GM19025 (cell line): ENCODE measurements at regions not wholly inside any gene's neighbourhood (a gene's known extent, or its start where the extent isn't known, plus 50 kb on each side); places are given as distances from the start of the nearest gene placed in this dataset.

Experiments used
- ATAC-seq: cut with Tn5 transposase; IDR thresholded peaks from one replicate; pipeline ENCODE4 v1.9.1; 2021; ENCODE audit warnings: mild to moderate bottlenecking, low read depth, moderate library complexity; ENCODE audit not compliant: unreplicated experiment

DNA sequence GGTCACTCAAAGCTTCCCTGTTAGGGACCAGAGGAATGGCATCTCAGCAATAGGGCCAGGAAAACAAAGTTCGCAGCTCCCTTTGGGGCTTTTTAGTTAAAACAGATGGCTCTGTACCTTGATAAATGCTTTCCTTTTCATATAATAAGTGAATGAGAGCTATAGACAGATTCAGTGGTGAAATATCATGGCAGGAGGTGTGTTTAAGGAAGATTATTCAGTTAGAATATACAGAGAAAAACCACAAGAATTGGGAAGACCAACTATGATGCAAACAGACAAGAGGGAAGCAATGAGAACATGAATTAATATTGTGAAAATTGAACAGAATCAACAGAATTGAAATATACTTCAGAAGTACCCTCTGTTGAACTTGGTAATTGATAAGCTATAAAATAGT, 379.4 kb downstream of the PLPP3 start:
- ATAC-seq = no peak

DNA sequence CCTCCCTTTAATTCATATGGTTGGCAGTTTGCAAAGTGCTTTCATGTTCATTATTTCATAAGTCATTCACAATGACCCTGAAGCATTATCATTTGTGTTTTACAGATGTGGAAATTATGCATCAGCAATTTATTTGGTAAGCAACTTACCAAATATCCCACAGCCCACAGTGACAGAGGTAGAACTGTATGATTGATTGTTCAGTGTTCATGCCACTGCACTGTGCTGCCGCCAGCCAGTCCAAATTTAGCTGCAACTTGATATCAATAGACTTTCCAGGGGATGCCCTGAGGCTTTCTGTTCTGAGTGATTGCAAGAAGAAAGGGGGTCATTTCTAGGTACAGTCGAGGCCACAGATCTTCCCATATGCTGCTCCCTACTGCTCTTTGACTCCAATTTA, 380.3 kb downstream of the PLPP3 start:
- no peak for ATAC-seq

DNA sequence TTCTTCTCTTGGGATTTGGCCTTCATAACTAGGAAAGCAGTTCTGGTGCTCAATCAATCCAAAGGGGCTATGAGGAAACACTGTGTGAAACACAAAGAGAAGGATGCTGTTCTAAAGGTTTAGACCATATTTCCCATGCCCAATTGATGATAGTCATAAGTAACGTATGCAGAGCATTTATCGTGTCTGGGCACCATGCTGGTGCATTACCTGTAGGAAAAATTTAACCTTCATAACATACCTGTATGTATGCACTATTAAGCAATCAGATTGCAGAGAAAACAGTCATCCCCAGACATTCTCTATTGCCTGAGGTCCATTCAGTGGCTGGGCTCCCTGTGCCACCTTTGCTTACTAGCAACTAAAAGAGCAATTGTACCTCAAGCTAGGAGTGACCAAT, 381.4 kb downstream of the PLPP3 start:
- no peak for ATAC-seq

GRCh38 chr1:56196839-56197238, 382.5 kb downstream of the PLPP3 start:
- no peak for ATAC-seq

GRCh38 chr1:56194701-56195300, 384.6 kb downstream of the PLPP3 start:
- no peak for ATAC-seq

DNA sequence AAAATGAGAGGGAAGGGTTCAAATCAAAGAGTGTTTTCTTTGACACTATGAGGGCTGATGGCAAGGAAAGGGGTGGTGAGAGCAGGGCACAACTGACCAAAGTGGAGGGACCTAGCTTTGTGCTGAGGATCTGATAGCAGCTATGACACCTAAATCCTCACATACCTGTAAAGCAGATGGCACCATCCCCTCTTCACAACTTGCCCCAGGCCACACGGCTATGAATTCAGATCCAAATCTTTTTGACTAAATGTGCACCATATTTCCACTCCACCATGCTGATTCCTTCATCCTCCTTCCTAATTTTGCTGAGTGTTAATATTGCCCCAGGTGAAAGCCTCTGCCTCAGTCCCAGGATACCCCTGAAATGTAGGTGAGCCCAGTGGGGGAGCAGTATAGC, 385.7 kb downstream of the PLPP3 start:
- no peak for ATAC-seq

- ATAC-seq = no peak
Observed at GRCh38 chr1:56191369-56191768, 388.0 kb downstream of the PLPP3 start.

DNA sequence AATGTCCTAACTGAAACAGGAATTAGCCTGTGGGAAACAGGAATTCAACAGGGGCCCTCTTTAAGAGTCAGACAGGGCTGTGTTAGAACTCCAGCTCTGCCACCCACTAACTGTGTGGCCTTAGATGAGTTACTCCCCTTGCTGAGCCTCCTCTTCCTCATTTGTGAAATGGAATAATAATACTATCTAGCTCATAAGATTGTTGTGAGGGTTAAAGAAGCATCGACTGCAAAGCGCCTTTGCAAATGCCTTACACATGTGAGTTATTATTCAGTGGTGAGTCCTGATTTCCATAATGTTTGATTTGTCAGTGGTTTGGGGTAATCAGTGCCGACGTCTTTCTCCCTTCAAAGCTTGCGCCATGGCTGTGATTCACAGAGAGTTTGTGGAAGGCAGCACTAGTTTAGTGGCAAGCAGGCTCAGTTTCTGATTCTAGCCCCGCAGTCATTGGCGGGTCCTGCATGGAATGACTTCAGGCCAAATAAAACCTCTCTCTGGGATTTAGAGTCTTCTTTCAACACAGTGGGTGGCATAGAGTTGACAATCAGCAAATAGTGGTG, 388.5 kb downstream of the PLPP3 start:
- ATAC-seq = no peak

GRCh38 chr1:56189946-56190805, 389.2 kb downstream of the PLPP3 start:
- ATAC-seq = no peak

- ATAC-seq = no peak
Observed at GRCh38 chr1:56189454-56189853, 389.9 kb downstream of the PLPP3 start.

DNA sequence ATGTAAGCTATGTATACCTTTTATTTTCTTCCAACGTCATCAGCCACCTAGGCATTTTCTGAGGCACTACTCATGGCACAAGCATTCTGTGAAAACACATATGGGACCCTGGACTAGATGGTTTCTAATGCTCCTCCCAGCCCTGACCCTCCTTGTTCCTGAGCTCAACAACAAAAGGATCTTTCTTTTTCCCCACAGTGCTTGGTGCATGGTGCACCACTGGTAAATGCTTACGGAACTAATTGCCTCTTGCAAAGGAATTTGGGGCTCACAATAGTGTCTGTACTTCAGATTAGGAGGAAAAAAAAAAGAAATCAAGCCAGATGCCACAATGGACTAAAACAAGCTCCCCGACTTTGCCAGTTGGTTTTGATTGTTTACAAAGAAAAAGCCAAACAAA, 390.5 kb downstream of the PLPP3 start:
- ATAC-seq = no peak

- no peak for ATAC-seq
Observed at GRCh38 chr1:56188221-56188620, 391.1 kb downstream of the PLPP3 start.

DNA sequence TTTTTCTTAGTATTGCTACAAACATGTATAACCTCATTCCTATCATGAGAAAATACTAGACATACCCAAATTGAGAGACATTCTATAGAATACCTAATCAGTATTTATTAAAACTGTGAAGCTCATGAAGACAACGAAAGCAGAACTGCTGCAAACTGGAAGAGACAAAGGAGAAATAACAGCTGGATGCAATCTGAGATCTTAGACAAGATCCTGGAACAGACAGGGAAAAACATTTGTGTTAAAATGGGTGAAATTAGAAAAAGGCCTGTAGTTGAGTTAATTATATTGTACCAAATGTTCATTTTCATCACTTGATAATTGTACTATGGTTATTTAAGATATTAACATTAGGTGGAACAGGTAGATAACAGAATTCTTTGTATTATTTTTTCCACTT, 392.0 kb downstream of the PLPP3 start:
- no peak for ATAC-seq

GRCh38 chr1:56185493-56185892, 393.9 kb downstream of the PLPP3 start:
- ATAC-seq = no peak

DNA sequence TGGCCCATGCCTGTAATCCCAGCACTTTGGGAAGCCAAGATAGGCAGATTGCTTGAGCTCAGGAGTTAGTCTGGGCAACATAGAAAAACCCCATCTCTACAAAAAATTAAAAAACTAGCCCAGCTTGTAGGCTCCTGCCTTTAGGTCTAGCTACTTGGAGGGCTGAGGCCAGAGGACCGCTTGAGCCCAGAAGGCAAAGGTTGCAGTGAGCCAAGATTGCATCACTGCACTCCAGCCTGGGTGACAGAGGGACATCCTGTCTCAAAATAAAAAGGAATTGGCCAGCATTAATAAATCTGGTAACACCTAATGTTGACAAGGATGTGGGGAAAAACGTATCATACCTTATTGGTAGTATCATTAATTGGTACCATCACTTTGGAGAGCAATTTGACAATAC, 396.2 kb downstream of the PLPP3 start:
- no peak for ATAC-seq

DNA sequence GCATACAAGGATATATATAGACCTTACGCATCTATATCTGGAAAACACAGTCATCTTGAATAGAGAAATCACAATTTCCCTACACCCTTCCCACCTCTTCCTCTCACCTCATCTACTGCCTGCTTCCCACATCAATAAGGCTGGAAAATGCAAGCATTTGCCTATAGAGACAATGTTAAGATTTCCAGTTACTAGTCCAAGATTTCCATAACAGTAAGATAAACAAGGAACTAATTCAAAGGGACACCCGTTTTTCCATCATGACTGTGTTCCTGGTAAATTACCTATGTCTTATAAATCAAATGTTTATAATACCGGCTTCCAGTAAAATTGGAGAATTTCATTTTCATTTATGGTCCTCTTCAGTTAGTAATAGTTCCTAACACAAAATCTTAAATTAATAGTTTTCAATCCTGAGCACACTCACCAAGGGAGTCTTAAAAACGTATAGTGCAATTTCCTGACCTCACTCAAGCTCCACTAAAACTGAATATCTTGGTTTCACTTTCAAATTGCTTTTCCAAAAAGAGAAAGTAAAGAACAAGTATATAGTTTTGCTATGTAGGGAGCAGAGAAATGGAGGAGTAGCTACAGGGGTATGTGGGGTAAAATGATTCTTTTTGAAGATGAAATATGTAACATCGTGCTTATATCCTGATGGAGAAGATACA, 398.7 kb downstream of the PLPP3 start:
- no peak for ATAC-seq

DNA sequence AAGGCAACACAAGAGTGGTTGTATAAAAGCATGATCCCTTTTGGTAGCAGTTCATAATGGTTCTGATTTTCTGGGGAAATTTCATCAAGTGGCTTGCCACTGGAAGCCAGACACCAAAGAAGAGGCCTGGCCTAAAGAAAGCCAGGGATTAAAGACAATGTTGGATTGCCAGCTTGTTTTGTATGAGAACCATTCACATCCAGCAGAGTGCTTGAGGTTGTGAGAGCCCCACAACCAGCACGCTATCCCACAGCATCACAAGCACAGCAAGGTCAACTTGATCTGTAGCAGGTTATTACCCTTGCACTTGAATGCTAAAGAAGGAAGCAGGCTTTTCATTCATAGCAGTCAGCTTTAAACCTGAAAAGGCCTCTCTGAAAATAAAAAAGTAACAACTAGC, 399.8 kb downstream of the PLPP3 start:
- no peak for ATAC-seq

DNA sequence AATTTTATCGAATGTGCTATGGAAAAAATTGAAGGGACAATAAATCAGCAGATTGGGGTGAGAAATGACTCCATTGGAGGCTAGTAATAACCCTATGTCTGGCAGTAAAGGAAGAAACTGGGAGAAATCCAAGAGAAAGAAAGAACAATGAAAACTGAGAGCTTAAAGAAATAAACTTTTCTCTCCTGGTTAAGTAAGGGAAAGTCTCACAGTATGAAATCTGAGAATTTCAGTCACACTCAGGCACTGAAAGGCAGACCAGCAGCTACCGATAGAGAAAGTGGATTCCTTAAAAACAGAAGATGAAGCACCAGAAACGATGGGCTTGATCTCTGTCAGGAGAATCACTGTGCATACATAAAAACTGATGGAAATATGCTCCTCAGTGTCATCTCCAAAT, 404.2 kb downstream of the PLPP3 start:
- no peak for ATAC-seq

DNA sequence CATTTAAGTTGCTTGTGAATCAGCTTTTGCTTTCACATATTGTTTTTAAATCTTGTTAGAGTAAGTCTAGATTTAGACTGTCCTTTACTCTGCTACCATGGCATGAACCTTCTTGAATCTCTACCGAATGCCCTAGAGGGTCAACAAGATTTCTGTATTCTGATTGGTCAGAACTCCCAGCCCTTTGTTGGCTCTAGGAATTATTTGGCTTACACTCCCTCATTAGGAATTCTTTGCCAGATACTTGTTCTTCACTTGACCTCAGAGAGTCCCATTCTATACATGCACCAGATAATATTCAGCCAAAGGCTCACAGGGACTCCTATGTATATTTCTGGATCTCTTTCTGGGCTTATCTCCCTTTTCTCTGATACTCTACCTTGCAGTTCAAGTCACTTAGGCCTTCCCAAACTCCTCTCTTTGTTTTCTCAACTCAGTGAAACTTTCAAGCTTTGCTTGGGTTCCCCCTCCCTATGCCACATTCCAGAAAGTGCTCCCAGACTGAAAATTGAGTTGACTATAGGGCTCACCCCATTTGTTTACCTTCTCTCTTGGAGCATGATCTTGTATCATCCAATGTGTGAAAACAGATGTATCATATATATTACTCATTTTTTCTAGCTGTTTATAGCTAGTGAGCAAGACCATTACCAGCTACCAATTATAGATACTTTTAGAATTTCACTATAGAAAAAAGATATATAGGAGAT, 405.0 kb downstream of the PLPP3 start:
- ATAC-seq = no peak

DNA sequence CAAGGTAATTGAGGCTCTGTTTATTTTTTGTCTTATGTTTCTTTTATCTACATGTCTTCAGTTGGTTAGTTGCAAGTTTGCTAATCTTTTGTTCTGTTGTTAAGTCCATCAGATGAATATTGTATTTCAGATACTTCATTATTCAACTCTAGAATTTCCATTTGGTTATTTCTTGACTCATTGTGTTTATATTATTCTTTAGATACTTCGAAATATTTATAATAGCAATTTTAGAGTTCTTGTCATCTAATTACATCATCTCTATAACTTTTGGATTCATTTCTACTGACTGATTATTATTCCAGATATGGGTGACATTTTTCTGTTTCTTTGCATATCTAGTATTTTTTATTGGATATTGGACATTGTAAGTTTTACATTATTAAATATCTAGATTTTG, 405.6 kb downstream of the PLPP3 start:
- no peak for ATAC-seq

- ATAC-seq = no peak
Observed at GRCh38 chr1:56171670-56172069, 407.7 kb downstream of the PLPP3 start.
